SK-N-SH (cell line): ENCODE measurements at regions not wholly inside any gene's neighbourhood (a gene's known extent, or its start where the extent isn't known, plus 50 kb on each side); places are given as distances from the start of the nearest gene placed in this dataset.

Experiments
- CTCF ChIA-PET: fragments of 300-600, 350-600 bp; formaldehyde crosslinking; extraction: SDS; loops from one replicate; lab custom pipeline; 2021; lab: Yijun Ruan, JAX
- POLR2A ChIA-PET: fragments of 350-600 bp; sonication (Branson Sonifier 250); formaldehyde crosslinking; extraction: SDS; loops from one replicate; lab custom pipeline; 2020; ENCODE audit warnings: antibody characterized with exemption, inconsistent platforms; lab: Yijun Ruan, JAX
- DNase-seq: peaks from one replicate; pipeline ENCODE4 v3.0.0; 2012
- H2AFZ ChIP-seq: fragments of 200-600 bp; sonication (generic); 2 replicates; pipeline ENCODE4 v1.8.1; 2016; ENCODE audit warnings: antibody characterized with exemption, mild to moderate bottlenecking, low read depth
- H3F3A ChIP-seq: fragments of 200-600 bp; sonication (generic); replicated peaks from 2 replicates; pipeline ENCODE3; 2016; ENCODE audit warnings: antibody characterized with exemption, mild to moderate bottlenecking; ENCODE audit not compliant: insufficient read depth
- H3K27ac ChIP-seq, 2 experiments: fragments of 200-500 bp in 1 of 2; fragments of 200-600 bp in 1 of 2; sonication (Bioruptor generic) in 1 of 2; sonication (generic), shearing (Covaris generic) in 1 of 2; 2 replicates each; pipeline versions ENCODE4 v1.5.1 to v1.6.1; 2014 to 2016; ENCODE audit warnings: low read depth in 2 of 2, inconsistent platforms in 1 of 2, low read length in 1 of 2, mild to moderate bottlenecking in 1 of 2, mixed read lengths in 1 of 2
- H3K27me3 ChIP-seq: fragments of 200-600 bp; sonication (generic), shearing (Covaris generic); 2 replicates; pipeline ENCODE4 v1.6.1; 2016; ENCODE audit warnings: mixed run types; ENCODE audit not compliant: insufficient read depth
- H3K36me3 ChIP-seq, 2 experiments: fragments of 200-500 bp in 1 of 2; fragments of 200-600 bp in 1 of 2; sonication (Bioruptor generic) in 1 of 2; sonication (generic) in 1 of 2; replicated peaks in 1 of 2; 2 replicates each; pipeline versions ENCODE3 to v1.5.1; 2014 to 2016; ENCODE audit warnings: low read length in 1 of 2, mild to moderate bottlenecking in 1 of 2; ENCODE audit not compliant: insufficient read depth in 2 of 2, control insufficient read depth in 1 of 2
- H3K4me1 ChIP-seq, 2 experiments: fragments of 200-500 bp in 1 of 2; fragments of 200-600 bp in 1 of 2; sonication (Bioruptor generic) in 1 of 2; sonication (generic), shearing (Covaris generic) in 1 of 2; 2 replicates each; pipeline versions ENCODE4 v1.5.1 to v1.6.1; 2014 to 2016; ENCODE audit warnings: low read depth in 1 of 2, low read length in 1 of 2, mixed run types in 1 of 2; ENCODE audit not compliant: insufficient read depth in 2 of 2, control insufficient read depth in 1 of 2
- H3K4me2 ChIP-seq: fragments of 200-600 bp; sonication (generic), shearing (Covaris generic); 2 replicates; pipeline ENCODE4 v1.6.1; 2017; ENCODE audit warnings: mixed run types
- H3K4me3 ChIP-seq, 2 experiments: fragments of 200-500 bp in 1 of 2; fragments of 200-600 bp in 1 of 2; sonication (Bioruptor generic) in 1 of 2; sonication (generic), shearing (Covaris generic) in 1 of 2; 2 replicates each; pipeline versions ENCODE4 v1.5.1 to v1.8.1; 2014 to 2016; ENCODE audit warnings: low read depth in 2 of 2, inconsistent platforms in 1 of 2, low read length in 1 of 2, mild to moderate bottlenecking in 1 of 2, mixed read lengths in 1 of 2, moderate library complexity in 1 of 2
- H3K79me2 ChIP-seq: fragments of 200-600 bp; sonication (generic); 2 replicates; pipeline ENCODE4 v1.8.1; 2017; ENCODE audit warnings: mild to moderate bottlenecking; ENCODE audit not compliant: insufficient read depth
- H3K9ac ChIP-seq: fragments of 200-600 bp; sonication (generic); 2 replicates; pipeline ENCODE4 v1.6.1; 2017; ENCODE audit warnings: mixed run types
- H3K9me2 ChIP-seq: fragments of 200-600 bp; sonication (generic); 2 replicates; pipeline ENCODE4 v1.6.1; 2017; ENCODE audit warnings: mixed run types
- H3K9me3 ChIP-seq: fragments of 200-600 bp; sonication (generic); 2 replicates; pipeline ENCODE4 v1.6.1; 2017; ENCODE audit warnings: mixed run types, mild to moderate bottlenecking, moderate library complexity
- H4K20me1 ChIP-seq: fragments of 200-600 bp; sonication (generic); 2 replicates; pipeline ENCODE4 v1.6.1; 2017; ENCODE audit warnings: mild to moderate bottlenecking, mixed run types; ENCODE audit not compliant: insufficient read depth
- ELF1 ChIP-seq: IDR thresholded peaks from 2 replicates; pipeline ENCODE4 v1.4.0; 2012
- EZH2phosphoT487 ChIP-seq: fragments of 200-600 bp; sonication (generic); IDR thresholded peaks from 2 replicates; pipeline ENCODE4 v1.6.1; 2017; ENCODE audit warnings: low read depth, mixed run types, mild to moderate bottlenecking, antibody characterized with exemption, moderate library complexity, borderline replicate concordance
- FOXM1 ChIP-seq: IDR thresholded peaks from 2 replicates; pipeline ENCODE4 v1.4.0; 2012; ENCODE audit warnings: low read depth, mild to moderate bottlenecking
- GATA2 ChIP-seq: sonication (generic); formaldehyde crosslinking; IDR thresholded peaks from 2 replicates; pipeline ENCODE4 v1.5.0; 2020; ENCODE audit warnings: mild to moderate bottlenecking, missing genetic modification reagents
- JUND ChIP-seq: IDR thresholded peaks from 2 replicates; pipeline ENCODE4 v1.4.0; 2012
- MEF2A ChIP-seq: IDR thresholded peaks from 2 replicates; pipeline ENCODE4 v1.4.0; 2012; ENCODE audit warnings: low read depth, borderline replicate concordance
- MXI1 ChIP-seq: IDR thresholded peaks from 2 replicates; pipeline ENCODE4 v1.6.1; 2012; ENCODE audit warnings: mild to moderate bottlenecking, low read depth, low read length, improper control_type of control experiment
- NFIC ChIP-seq: IDR thresholded peaks from 2 replicates; pipeline ENCODE4 v1.4.0; 2012; ENCODE audit warnings: borderline replicate concordance
- RAD21 ChIP-seq: IDR thresholded peaks from 2 replicates; pipeline ENCODE4 v1.6.1; 2012; ENCODE audit warnings: mild to moderate bottlenecking, low read length
- RFX5 ChIP-seq: IDR thresholded peaks from 2 replicates; pipeline ENCODE4 v1.6.1; 2012; ENCODE audit warnings: mild to moderate bottlenecking, improper control_type of control experiment, low read length
- RXRA ChIP-seq: IDR thresholded peaks from 2 replicates; pipeline ENCODE4 v1.4.0; 2012; ENCODE audit warnings: low read depth, mild to moderate bottlenecking, borderline replicate concordance
- SIN3A ChIP-seq: IDR thresholded peaks from 2 replicates; pipeline ENCODE4 v1.6.1; 2012; ENCODE audit warnings: low read depth, mild to moderate bottlenecking, low read length, moderate library complexity, borderline replicate concordance
- SMC3 ChIP-seq: IDR thresholded peaks from 2 replicates; pipeline ENCODE4 v1.6.1; 2012; ENCODE audit warnings: low read depth, low read length, improper control_type of control experiment
- WGBS: methylation state at CpG from one replicate; pipeline ENCODE4 v1.1.6; 2017; ENCODE audit warnings: low lambda C conversion rate; 5-methylcytosine and 5-hydroxymethylcytosine counted together
- TF ChIP-seq, protein P1 (sequence below): IDR thresholded peaks from 2 replicates; pipeline ENCODE4 v1.4.0; 2012; ENCODE audit warnings: low read depth, borderline replicate concordance
- TF ChIP-seq, protein P2 (sequence below): fragments of 200-600 bp; sonication (generic); IDR thresholded peaks from 2 replicates; pipeline ENCODE4 v1.6.1; 2017; ENCODE audit warnings: antibody characterized with exemption, mild to moderate bottlenecking, moderate library complexity
- TF ChIP-seq, protein P3 (sequence below): IDR thresholded peaks from 2 replicates; pipeline ENCODE4 v1.4.0; 2012; ENCODE audit warnings: low read depth, borderline replicate concordance
- TF ChIP-seq, protein P4 (sequence below): IDR thresholded peaks from 2 replicates; pipeline ENCODE4 v1.4.0; 2012; ENCODE audit warnings: low read depth

DNA sequence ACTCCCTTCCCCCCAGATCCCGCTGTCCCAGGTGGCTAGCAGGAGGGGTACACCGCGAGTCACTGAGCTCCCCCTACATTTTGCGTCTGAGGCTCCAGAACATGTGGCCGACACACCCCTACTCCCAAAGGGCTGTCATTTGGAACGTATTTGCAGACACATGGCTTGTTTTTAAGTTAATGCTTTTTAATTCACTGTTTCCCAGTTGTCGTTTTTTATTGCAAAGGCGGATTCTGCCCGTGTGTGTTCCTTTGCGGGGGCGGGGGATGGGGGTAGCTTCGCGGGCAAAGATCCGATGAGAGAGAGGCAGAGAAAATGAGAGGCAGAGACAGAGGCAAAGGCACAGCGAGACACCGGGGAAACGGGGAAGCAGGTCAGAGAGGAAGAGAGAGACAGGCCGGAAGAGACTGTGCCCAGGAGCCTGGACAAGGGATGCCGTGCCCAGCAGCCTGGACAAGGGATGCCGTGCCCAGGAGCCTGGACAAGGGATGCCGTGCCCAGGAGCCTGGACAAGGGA is 270.2 kb downstream of the FOXD2 start:
- no peak overlapping the region for H3K4me3 ChIP-seq
- no peak overlapping the region for H2AFZ ChIP-seq
- H3K27me3 ChIP-seq, result peaks cover 66% of the 10 kb centered on the region
- peak; percentile 40 for DNase-seq
- ChIA-PET POLR2A (no interaction called here), CTCF (interaction anchor here (0.7 to 37.6 kb wide), 12 partner anchors 9 to 366 kb away, joined by 3 to 1422 read pairs (median 14); partner anchors contain the start of genes FOXD2 and FOXE3)
- no peaks in the 10 kb centered on the region for H3K9me2 ChIP-seq
- H3K4me1 ChIP-seq, result peaks cover 0 to 23% of the 10 kb centered on the region in 2 experiments; a peak in 1 of 4 replicates
- no peak for TF ChIP-seq SIN3A
- TF ChIP-seq SMC3, result no peak
- TF ChIP-seq, protein P1, sequence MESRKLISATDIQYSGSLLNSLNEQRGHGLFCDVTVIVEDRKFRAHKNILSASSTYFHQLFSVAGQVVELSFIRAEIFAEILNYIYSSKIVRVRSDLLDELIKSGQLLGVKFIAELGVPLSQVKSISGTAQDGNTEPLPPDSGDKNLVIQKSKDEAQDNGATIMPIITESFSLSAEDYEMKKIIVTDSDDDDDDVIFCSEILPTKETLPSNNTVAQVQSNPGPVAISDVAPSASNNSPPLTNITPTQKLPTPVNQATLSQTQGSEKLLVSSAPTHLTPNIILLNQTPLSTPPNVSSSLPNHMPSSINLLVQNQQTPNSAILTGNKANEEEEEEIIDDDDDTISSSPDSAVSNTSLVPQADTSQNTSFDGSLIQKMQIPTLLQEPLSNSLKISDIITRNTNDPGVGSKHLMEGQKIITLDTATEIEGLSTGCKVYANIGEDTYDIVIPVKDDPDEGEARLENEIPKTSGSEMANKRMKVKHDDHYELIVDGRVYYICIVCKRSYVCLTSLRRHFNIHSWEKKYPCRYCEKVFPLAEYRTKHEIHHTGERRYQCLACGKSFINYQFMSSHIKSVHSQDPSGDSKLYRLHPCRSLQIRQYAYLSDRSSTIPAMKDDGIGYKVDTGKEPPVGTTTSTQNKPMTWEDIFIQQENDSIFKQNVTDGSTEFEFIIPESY, result no peak
- no peak for TF ChIP-seq RFX5
- TF ChIP-seq RXRA, result no peak
- no peak for TF ChIP-seq FOXM1
- TF ChIP-seq, protein P2, sequence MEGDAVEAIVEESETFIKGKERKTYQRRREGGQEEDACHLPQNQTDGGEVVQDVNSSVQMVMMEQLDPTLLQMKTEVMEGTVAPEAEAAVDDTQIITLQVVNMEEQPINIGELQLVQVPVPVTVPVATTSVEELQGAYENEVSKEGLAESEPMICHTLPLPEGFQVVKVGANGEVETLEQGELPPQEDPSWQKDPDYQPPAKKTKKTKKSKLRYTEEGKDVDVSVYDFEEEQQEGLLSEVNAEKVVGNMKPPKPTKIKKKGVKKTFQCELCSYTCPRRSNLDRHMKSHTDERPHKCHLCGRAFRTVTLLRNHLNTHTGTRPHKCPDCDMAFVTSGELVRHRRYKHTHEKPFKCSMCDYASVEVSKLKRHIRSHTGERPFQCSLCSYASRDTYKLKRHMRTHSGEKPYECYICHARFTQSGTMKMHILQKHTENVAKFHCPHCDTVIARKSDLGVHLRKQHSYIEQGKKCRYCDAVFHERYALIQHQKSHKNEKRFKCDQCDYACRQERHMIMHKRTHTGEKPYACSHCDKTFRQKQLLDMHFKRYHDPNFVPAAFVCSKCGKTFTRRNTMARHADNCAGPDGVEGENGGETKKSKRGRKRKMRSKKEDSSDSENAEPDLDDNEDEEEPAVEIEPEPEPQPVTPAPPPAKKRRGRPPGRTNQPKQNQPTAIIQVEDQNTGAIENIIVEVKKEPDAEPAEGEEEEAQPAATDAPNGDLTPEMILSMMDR, result no peak
- TF ChIP-seq MEF2A, result no peak
- no peak for TF ChIP-seq RAD21
- TF ChIP-seq ELF1, result no peak
- no peak for TF ChIP-seq MXI1
- TF ChIP-seq GATA2 (CRISPR knock-in tag), result no peak
- no peak for TF ChIP-seq EZH2phosphoT487
- TF ChIP-seq, protein P3, sequence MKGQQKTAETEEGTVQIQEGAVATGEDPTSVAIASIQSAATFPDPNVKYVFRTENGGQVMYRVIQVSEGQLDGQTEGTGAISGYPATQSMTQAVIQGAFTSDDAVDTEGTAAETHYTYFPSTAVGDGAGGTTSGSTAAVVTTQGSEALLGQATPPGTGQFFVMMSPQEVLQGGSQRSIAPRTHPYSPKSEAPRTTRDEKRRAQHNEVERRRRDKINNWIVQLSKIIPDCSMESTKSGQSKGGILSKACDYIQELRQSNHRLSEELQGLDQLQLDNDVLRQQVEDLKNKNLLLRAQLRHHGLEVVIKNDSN, result no peak
- no peak for TF ChIP-seq JUND
- no peak for TF ChIP-seq NFIC
- TF ChIP-seq, protein P4, sequence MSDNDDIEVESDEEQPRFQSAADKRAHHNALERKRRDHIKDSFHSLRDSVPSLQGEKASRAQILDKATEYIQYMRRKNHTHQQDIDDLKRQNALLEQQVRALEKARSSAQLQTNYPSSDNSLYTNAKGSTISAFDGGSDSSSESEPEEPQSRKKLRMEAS, result no peak
- H3K27ac ChIP-seq, result no peak overlapping the region
- no peaks in the 10 kb centered on the region for H3K36me3 ChIP-seq
- H3K9ac ChIP-seq, result no peak overlapping the region
- H4K20me1 ChIP-seq, result no peaks in the 10 kb centered on the region
- H3K4me2 ChIP-seq, result no peak overlapping the region
- H3K79me2 ChIP-seq, result no peaks in the 10 kb centered on the region
- H3F3A ChIP-seq, result no peaks in the 10 kb centered on the region
- H3K9me3 ChIP-seq, result no peaks in the 10 kb centered on the region
- WGBS, result 12% methylated on average over 17 of the region's 21 CpGs
